ENCODE measurements at regions not wholly inside any gene's neighbourhood (a gene's known extent, or its start where the extent isn't known, plus 50 kb on each side); places are given as distances from the start of the nearest gene placed in this dataset.

DNA sequence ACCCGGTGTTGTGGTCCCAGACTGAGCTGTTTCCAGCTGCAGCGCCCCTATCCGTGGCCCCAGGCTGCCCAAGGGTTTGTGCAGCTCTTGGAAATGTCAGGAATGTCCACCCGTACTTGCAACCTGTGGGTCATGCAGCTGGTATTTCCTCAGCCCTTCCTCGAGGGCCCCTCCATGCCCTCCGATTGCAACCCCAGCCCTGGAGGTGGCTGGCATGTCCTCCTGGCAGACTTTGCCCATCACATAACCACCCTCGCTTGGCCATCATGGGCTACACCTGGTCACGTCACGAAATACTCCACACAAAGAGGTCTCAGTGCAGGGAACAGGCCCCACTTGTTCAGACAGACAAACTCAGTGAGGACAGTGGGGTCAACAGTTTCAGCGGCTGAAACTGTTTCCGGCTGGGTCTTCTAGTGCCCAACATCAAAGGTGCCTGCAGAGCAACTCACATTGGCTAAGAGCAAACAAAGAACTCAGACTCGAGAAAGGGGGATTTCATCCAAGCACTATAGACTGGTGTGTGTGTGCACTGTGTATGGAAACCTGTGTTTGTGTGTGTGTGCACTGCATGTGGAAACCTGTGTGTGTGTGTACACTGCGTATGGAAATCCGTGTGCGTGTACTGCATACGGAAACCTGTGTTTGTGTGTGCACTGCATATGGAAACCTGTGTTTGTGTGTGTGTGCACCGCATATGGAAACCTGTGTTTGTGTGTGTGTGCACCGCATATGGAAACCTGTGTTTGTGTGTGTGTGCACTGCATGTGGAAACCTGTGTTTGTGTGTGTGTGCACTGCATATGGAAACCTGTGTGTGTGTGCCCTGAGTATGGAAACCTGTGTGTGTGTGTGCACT lies 72.8 kb upstream of the CCND1 start:
- Histone ChIP-seq H3K4me2 (ENCODE audit: low read length) (no peak overlapping the region), H3K27ac (ENCODE audit: low read length) (no peak overlapping the region), H3K36me3 (replicated peaks; ENCODE audit: low read depth, low read length) (no peaks in the 10 kb centered on the region), H3K4me3 (ENCODE audit: low read length) (no peak overlapping the region), H3K9me3 (ENCODE audit: insufficient read depth, low read length) (peaks cover 6% of the 10 kb centered on the region; the same call in 1 of the 2 replicates), H3K4me1 (ENCODE audit: low read length) (peaks cover 11% of the 10 kb centered on the region; the same call in 1 of the 2 replicates), H3K79me2 (ENCODE audit: low read length) (no peaks in the 10 kb centered on the region), H3K27me3 (ENCODE audit: low read depth, low read length) (0 out of 2 replicates have a peak, but pooled peaks cover 6% of the 10 kb centered on the region), H3K9ac (ENCODE audit: low read length) (no peak overlapping the region), H4K20me1 (ENCODE audit: insufficient read depth, low read length) (no peaks in the 10 kb centered on the region), H2AFZ (ENCODE audit: low read depth, low read length) (no peak overlapping the region)
- no peak for TF ChIP-seq EZH2phosphoT487 (IDR thresholded peaks at IDR 0.05; ENCODE audit: low read depth)
- TF ChIP-seq, protein P1, sequence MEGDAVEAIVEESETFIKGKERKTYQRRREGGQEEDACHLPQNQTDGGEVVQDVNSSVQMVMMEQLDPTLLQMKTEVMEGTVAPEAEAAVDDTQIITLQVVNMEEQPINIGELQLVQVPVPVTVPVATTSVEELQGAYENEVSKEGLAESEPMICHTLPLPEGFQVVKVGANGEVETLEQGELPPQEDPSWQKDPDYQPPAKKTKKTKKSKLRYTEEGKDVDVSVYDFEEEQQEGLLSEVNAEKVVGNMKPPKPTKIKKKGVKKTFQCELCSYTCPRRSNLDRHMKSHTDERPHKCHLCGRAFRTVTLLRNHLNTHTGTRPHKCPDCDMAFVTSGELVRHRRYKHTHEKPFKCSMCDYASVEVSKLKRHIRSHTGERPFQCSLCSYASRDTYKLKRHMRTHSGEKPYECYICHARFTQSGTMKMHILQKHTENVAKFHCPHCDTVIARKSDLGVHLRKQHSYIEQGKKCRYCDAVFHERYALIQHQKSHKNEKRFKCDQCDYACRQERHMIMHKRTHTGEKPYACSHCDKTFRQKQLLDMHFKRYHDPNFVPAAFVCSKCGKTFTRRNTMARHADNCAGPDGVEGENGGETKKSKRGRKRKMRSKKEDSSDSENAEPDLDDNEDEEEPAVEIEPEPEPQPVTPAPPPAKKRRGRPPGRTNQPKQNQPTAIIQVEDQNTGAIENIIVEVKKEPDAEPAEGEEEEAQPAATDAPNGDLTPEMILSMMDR (IDR thresholded peaks at IDR 0.05; ENCODE audit: low read depth, low read length): no peak

DNA sequence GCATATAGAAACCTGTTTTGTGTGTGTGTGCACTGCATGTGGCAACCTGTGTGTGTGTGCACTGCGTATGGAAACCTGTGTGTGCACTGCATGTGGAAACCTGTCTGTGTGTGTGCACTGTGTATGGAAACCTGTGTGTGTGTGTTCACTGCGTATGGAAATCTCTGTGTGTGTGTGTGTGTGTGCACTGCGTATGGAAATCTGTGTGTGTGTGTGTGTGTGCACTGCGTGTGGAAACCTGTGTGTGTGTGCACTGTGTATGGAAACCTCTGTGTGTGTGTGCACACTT lies 72.2 kb upstream of the CCND1 start:
- H3K9me3 ChIP-seq (ENCODE audit: insufficient read depth, low read length): peaks cover 6% of the 10 kb centered on the region; the same call in 1 of the 2 replicates

DNA sequence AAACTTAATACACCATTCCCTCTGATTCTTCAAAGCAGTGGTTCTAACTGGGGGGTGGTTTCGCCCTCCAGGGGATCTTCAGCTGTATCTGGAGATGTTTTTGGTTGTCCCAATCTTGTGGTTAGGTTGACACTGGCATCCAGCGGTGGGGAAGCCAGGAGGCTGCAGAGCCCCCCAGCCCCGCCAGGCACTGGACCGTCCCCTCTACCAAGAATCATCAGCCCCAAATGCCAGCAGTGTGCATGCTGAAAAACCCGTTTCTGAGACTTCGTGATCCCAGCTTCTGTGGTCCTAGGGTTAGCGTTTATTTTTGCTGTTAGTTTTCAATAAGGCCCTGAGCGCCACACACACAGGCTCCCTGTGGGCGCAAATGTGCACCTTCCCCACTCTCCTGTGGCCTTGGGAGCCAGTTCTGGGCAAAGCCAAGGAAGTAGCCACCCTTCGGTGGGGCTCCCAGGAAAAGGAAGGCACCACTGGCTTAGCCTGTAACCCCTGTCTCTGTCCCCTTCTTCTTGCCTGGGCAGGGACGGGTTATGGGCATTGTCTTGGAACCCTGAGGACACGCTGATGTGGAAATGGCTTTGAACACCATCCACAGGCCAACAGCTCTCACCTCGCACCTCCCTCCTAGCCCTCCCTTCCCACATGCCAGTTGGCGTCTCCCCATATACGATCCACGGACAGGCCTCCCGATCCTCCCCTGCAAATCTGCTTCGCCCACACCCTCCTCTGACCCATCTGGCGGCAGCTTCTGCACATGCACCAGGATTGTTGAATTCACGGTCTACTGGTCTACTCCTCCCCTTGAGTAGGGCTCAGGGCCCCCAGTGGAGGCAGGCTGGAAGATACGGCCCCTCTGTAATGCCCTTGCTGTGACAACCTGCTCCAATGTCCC lies 71.4 kb upstream of the CCND1 start:
- Histone ChIP-seq H3K9ac (ENCODE audit: low read length) (no peak overlapping the region), H4K20me1 (ENCODE audit: insufficient read depth, low read length) (no peaks in the 10 kb centered on the region), H3K27ac (ENCODE audit: low read length) (no peak overlapping the region), H2AFZ (ENCODE audit: low read depth, low read length) (no peak overlapping the region), H3K4me3 (ENCODE audit: low read length) (no peak overlapping the region), H3K36me3 (replicated peaks; ENCODE audit: low read depth, low read length) (no peaks in the 10 kb centered on the region), H3K9me3 (ENCODE audit: insufficient read depth, low read length) (peaks cover 6% of the 10 kb centered on the region; the same call in 1 of the 2 replicates), H3K4me1 (ENCODE audit: low read length) (peaks cover 11% of the 10 kb centered on the region; the same call in 1 of the 2 replicates), H3K27me3 (ENCODE audit: low read depth, low read length) (0 out of 2 replicates have a peak, but pooled peaks cover 6% of the 10 kb centered on the region), H3K79me2 (ENCODE audit: low read length) (no peaks in the 10 kb centered on the region), H3K4me2 (ENCODE audit: low read length) (no peak overlapping the region)
- TF ChIP-seq, protein P1 (IDR thresholded peaks at IDR 0.05; ENCODE audit: low read depth, low read length): no peak
- no peak for TF ChIP-seq EZH2phosphoT487 (IDR thresholded peaks at IDR 0.05; ENCODE audit: low read depth)

More for the DNA sequence above, 72.2 kb upstream of the CCND1 start:
- Histone ChIP-seq H3K36me3 (replicated peaks; ENCODE audit: low read depth, low read length) (no peaks in the 10 kb centered on the region), H3K4me3 (ENCODE audit: low read length) (no peak overlapping the region), H2AFZ (ENCODE audit: low read depth, low read length) (no peak overlapping the region), H3K9ac (ENCODE audit: low read length) (no peak overlapping the region), H3K27me3 (ENCODE audit: low read depth, low read length) (0 out of 2 replicates have a peak, but pooled peaks cover 6% of the 10 kb centered on the region), H4K20me1 (ENCODE audit: insufficient read depth, low read length) (no peaks in the 10 kb centered on the region), H3K4me1 (ENCODE audit: low read length) (peaks cover 11% of the 10 kb centered on the region; the same call in 1 of the 2 replicates), H3K27ac (ENCODE audit: low read length) (no peak overlapping the region), H3K4me2 (ENCODE audit: low read length) (no peak overlapping the region), H3K79me2 (ENCODE audit: low read length) (no peaks in the 10 kb centered on the region)
- TF ChIP-seq EZH2phosphoT487 (IDR thresholded peaks at IDR 0.05; ENCODE audit: low read depth): no peak
- TF ChIP-seq, protein P1 (IDR thresholded peaks at IDR 0.05; ENCODE audit: low read depth, low read length): no peak

Data from OCI-LY3 (cell line).